Chondrocyte (in vitro differentiated cells): ENCODE measurements at regions not wholly inside any gene's neighbourhood (a gene's known extent, or its start where the extent isn't known, plus 50 kb on each side); places are given as distances from the start of the nearest gene placed in this dataset.

Experiments used
- DNase-seq: peaks from one replicate; pipeline ENCODE4 v3.0.0; 2021; ENCODE audit warnings: mixed read lengths, low spot score
- H3K27ac Mint-ChIP-seq: one replicate; pipeline ENCODE4 v1.8.0; 2021; ENCODE audit warnings: mild to moderate bottlenecking, moderate library complexity, mixed read lengths; ENCODE audit not compliant: unreplicated experiment
- H3K27me3 Mint-ChIP-seq: 2 replicates; pipeline ENCODE4 v1.8.0; 2021; ENCODE audit warnings: low read depth, mixed read lengths
- H3K36me3 Mint-ChIP-seq: 2 replicates; pipeline ENCODE4 v1.8.0; 2021; ENCODE audit warnings: low read depth, mixed read lengths
- H3K4me1 Mint-ChIP-seq: 2 replicates; pipeline ENCODE4 v1.8.0; 2021; ENCODE audit warnings: low read depth, mild to moderate bottlenecking, mixed read lengths
- H3K4me3 Mint-ChIP-seq: one replicate; pipeline ENCODE4 v1.8.0; 2021; ENCODE audit warnings: mild to moderate bottlenecking, moderate library complexity, mixed read lengths; ENCODE audit not compliant: unreplicated experiment
- H3K9me3 Mint-ChIP-seq: 2 replicates; pipeline ENCODE4 v1.8.0; 2021; ENCODE audit warnings: low read depth, mixed read lengths
- TF ChIP-seq, protein P1 (sequence below): fragments of 200-600 bp; sonication (generic); IDR thresholded peaks from 2 replicates; pipeline ENCODE4 v1.5.0; 2021; ENCODE audit warnings: antibody characterized with exemption, mild to moderate bottlenecking, moderate library complexity

DNA sequence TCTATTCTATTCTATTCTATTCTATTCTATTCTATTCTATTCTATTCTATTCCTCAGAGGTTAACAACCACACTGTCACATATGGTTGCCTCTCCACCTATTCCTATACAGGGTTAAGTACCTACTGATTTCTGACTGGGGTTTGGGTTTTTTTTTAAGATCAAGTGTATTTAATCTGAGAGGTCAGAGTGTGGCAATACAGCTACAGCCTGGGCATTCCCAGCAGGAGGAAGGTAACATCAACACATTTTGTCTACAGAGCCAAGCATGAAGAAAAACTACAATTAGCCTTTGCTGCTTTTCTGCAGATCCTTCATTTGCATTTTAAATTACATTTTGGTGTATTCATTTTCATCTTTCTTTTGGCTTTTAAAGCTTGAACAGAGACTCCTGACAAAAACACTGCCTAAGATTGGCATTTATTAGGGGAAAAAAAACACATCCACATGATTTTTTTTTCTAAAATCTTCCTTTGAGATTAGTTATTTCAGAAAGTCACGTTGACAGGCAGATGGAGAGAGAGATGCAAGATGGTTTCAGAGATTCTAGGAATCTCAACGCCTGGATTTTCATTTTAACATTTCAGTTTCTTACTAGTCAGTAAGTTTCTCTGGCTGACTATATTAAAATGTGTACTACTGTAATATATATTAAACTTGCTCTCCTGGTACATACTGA lies 255.9 kb upstream of the TET2 start:
- no peak overlapping the region for H3K4me3 Mint-ChIP-seq
- H3K27me3 Mint-ChIP-seq: peaks cover 2% of the 10 kb centered on the region
- no peaks in the 10 kb centered on the region for H3K9me3 Mint-ChIP-seq
- no peak for DNase-seq
- no peaks in the 10 kb centered on the region for H3K4me1 Mint-ChIP-seq
- TF ChIP-seq, protein P1, sequence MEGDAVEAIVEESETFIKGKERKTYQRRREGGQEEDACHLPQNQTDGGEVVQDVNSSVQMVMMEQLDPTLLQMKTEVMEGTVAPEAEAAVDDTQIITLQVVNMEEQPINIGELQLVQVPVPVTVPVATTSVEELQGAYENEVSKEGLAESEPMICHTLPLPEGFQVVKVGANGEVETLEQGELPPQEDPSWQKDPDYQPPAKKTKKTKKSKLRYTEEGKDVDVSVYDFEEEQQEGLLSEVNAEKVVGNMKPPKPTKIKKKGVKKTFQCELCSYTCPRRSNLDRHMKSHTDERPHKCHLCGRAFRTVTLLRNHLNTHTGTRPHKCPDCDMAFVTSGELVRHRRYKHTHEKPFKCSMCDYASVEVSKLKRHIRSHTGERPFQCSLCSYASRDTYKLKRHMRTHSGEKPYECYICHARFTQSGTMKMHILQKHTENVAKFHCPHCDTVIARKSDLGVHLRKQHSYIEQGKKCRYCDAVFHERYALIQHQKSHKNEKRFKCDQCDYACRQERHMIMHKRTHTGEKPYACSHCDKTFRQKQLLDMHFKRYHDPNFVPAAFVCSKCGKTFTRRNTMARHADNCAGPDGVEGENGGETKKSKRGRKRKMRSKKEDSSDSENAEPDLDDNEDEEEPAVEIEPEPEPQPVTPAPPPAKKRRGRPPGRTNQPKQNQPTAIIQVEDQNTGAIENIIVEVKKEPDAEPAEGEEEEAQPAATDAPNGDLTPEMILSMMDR: no peak
- H3K27ac Mint-ChIP-seq: no peak overlapping the region
- no peaks in the 10 kb centered on the region for H3K36me3 Mint-ChIP-seq

DNA sequence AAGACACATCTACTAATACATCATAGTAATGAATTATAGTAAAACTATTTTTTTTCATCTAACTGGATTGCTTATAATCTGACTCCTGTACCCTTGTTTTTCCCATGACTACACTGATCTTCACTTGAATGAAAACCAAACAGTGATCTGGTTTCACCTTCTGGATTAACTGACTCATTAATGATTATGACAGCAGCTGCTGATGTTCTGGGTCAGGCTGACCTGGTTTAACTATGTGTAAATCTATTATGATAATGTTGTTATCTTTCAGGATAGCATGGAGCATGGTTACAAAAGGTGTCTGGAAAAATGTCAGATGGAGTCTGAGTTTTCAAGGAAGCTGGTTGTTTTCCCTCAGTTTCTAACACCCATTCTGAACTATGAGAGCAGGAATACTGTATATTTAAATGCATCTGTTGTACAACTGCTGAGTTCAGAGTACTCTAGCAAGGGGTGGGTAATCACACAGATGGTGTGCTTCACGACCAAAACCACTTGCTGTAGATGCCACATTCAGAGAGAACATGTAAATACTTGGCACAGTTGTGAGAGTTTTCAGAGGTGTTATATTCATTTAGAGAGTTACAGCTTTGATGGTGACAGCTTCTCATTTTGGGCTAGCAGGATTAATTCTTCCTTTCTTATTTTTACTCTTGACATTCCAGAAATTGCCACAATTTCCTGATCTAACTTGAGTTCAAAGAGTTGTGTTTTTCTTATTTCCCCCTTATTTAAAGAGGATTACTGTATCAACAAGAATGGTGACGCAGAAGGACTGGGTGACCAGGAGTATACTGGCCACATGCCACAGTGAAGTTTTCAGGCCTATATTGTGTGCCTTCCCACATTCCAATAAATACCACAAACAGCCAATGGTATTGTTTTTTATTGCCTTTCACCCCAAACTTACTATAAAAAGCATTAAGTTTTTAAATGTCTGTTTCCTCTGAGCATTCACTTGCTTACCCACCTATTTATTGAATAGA lies 249.7 kb upstream of the TET2 start:
- no peak overlapping the region for H3K4me3 Mint-ChIP-seq
- H3K36me3 Mint-ChIP-seq: no peaks in the 10 kb centered on the region
- H3K27ac Mint-ChIP-seq: no peak overlapping the region
- peaks cover 10% of the 10 kb centered on the region for H3K27me3 Mint-ChIP-seq
- no peak for DNase-seq
- H3K9me3 Mint-ChIP-seq: no peaks in the 10 kb centered on the region
- TF ChIP-seq, protein P1: no peak
- no peaks in the 10 kb centered on the region for H3K4me1 Mint-ChIP-seq

DNA sequence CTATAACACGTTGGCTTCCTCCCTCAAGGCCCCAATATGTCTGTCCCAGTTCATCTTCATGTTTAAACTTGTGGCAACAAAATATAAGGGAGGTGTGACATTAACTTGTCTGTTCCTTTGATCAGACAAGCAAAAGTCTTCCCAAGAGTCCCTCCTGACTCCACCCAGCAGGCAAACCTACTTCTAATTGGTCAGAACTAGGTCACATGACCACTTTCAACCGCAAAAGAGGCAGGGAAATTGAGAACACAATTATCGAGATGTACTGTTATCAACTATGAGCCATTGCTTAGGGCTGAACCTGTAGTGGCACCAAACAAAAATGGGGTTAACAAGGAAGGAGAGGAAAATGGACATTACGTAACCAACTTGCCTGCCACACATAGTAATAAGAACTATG lies 246.8 kb upstream of the TET2 start:
- no peak for DNase-seq
- TF ChIP-seq, protein P1: no peak
- H3K4me1 Mint-ChIP-seq: no peaks in the 10 kb centered on the region
- no peak overlapping the region for H3K27ac Mint-ChIP-seq
- no peaks in the 10 kb centered on the region for H3K9me3 Mint-ChIP-seq
- H3K27me3 Mint-ChIP-seq: peaks cover 14% of the 10 kb centered on the region
- no peaks in the 10 kb centered on the region for H3K36me3 Mint-ChIP-seq
- H3K4me3 Mint-ChIP-seq: no peak overlapping the region

DNA sequence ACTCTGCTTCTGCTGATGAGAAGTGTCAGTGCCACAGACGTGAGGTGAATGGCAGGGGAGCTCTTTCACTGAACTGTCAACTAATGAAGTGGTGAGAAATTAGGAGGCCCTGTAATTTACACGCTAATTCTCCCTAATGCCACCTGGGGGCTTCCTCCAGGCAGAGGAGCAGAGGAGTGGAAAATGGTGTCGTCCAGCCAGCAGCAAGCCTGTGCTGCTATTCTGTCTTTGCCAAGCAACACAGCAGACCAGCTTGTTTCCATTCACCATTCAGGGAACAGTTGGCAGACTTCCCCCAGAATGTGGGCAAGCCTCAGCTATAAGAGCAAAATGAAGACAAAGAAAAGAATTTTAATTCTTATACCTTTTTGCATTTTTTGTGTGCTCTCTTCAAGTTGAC lies 245.2 kb upstream of the TET2 start:
- no peak overlapping the region for H3K27ac Mint-ChIP-seq
- TF ChIP-seq, protein P1: no peak
- H3K9me3 Mint-ChIP-seq: no peaks in the 10 kb centered on the region
- H3K4me1 Mint-ChIP-seq: no peaks in the 10 kb centered on the region
- no peak for DNase-seq
- peaks cover 18% of the 10 kb centered on the region for H3K27me3 Mint-ChIP-seq
- H3K36me3 Mint-ChIP-seq: no peaks in the 10 kb centered on the region
- no peak overlapping the region for H3K4me3 Mint-ChIP-seq

DNA sequence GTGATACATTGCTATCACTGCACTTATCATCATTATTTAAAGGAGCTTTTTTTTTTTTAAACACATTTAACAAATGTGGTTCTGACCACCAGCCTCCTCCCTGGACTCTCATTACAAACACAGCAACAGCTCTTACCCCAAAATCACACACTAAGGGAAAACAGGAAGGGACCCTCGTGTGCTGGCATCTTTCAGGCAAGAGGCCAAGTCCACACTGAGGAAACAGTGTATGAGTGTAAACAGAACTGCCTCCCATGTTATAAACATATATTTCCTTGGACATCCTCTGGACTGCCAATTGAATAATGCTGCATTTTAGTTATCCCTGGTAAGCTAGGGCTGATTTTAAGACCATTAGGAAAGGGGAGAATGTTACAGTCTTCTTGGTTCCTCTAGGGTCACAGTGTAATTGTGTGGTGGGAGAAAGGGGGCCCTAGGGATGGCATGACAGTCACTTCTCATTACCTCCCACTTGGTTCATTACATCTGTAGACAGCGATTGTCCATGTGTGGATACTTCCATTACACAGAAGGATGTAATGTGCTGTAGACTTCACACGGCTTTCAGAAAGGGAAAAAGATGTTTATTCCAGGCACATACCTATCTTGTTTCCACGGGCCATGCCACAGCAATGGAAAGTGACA lies 244.6 kb upstream of the TET2 start:
- Mint-ChIP-seq H3K9me3 (no peaks in the 10 kb centered on the region), H3K4me3 (no peak overlapping the region), H3K27me3 (peaks cover 23% of the 10 kb centered on the region), H3K27ac (no peak overlapping the region), H3K4me1 (no peaks in the 10 kb centered on the region), H3K36me3 (no peaks in the 10 kb centered on the region)
- DNase-seq: no peak
- TF ChIP-seq, protein P1: no peak
